ENCODE measurements at regions not wholly inside any gene's neighbourhood (a gene's known extent, or its start where the extent isn't known, plus 50 kb on each side); places are given as distances from the start of the nearest gene placed in this dataset.

GRCh38 chr11:92500453-92500852 lies 275.8 kb downstream of the FAT3 start:
- no peaks in the 10 kb centered on the region for H3K9me3 ChIP-seq (ENCODE audit: low read length)
- CTCF ChIA-PET (ENCODE audit: low intra/inter-chr PET ratio, low total read pairs) = no interaction called here
- TF ChIP-seq ZNF552 (CRISPR knock-in tag; IDR thresholded peaks at IDR 0.05; ENCODE audit: borderline replicate concordance) = no peak
- no peak for TF ChIP-seq ZNF362 (CRISPR knock-in tag; IDR thresholded peaks at IDR 0.05; ENCODE audit: borderline replicate concordance)
- TF ChIP-seq ZBTB21 (CRISPR knock-in tag; IDR thresholded peaks at IDR 0.05) = no peak
- TF ChIP-seq TOE1 (CRISPR knock-in tag; IDR thresholded peaks at IDR 0.05) = no peak
- no peak for TF ChIP-seq ZBTB7A (CRISPR knock-in tag; IDR thresholded peaks at IDR 0.05)
- TF ChIP-seq GATAD1 (CRISPR knock-in tag; IDR thresholded peaks at IDR 0.05) = no peak
- TF ChIP-seq HOXD1 (CRISPR knock-in tag; IDR thresholded peaks at IDR 0.05) = no peak
- no peak for TF ChIP-seq JUNB (CRISPR knock-in tag; IDR thresholded peaks at IDR 0.05; ENCODE audit: borderline replicate concordance)
- intact Hi-C loops (cut with micrococcal nuclease; ENCODE audit: unreplicated experiment) = no loop called here
- no peaks in the 10 kb centered on the region for H3K36me3 ChIP-seq (replicated peaks in 1 of 2; ENCODE audit: control insufficient read depth in 1 of 2, insufficient read depth in 2 of 2, low read length in 2 of 2)
- no peak overlapping the region for H3K4me2 ChIP-seq (ENCODE audit: low read depth, low read length)
- H3K4me3 ChIP-seq (replicated peaks in 1 of 3; ENCODE audit: insufficient read depth in 1 of 3, low read depth in 2 of 3, low read length in 3 of 3) = no peak overlapping the region
- POLR2A ChIA-PET = no interaction called here
- BruUV-seq (replicated peaks) = no TSS peak
- 33% methylated on average over 2 of the region's 2 CpGs for WGBS (ENCODE audit: low lambda C conversion rate)
- H3K4me1 ChIP-seq (ENCODE audit: insufficient read depth, low read length) = peaks cover 14% of the 10 kb centered on the region
- no peak overlapping the region for H3K27ac ChIP-seq (ENCODE audit: extremely low read length, insufficient read depth, low read length)
- no peak overlapping the region for H2AFZ ChIP-seq (ENCODE audit: low read length)
- no peaks in the 10 kb centered on the region for H4K20me1 ChIP-seq (ENCODE audit: insufficient read depth, low read length)
- in situ Hi-C loops (cut with HindIII; ENCODE audit: extremely low pct_ligation_motif_present, low pct_unique_long_range_greater_than_20kb) = no loop called here
- no peak for FAIRE-seq
- no peak overlapping the region for H3K9ac ChIP-seq (ENCODE audit: insufficient read depth, low read depth, low read length)
- no peak for DNase-seq (ENCODE audit: low spot score)
- H3K79me2 ChIP-seq (ENCODE audit: insufficient read depth, low read length) = no peaks in the 10 kb centered on the region
- H3K27me3 ChIP-seq (ENCODE audit: control insufficient read depth in 1 of 2, insufficient read depth in 2 of 2, low read length in 2 of 2) = no peaks in the 10 kb centered on the region; a peak in 1 of 5 replicates
- no peak for ATAC-seq

- ATAC-seq = no peak
- Histone ChIP-seq H2AFZ (ENCODE audit: low read length) (no peak overlapping the region), H3K4me2 (ENCODE audit: low read depth, low read length) (no peak overlapping the region), H3K27me3 (ENCODE audit: control insufficient read depth in 1 of 2, insufficient read depth in 2 of 2, low read length in 2 of 2) (no peaks in the 10 kb centered on the region; a peak in 1 of 5 replicates), H3K4me1 (ENCODE audit: insufficient read depth, low read length) (peaks cover 7% of the 10 kb centered on the region), H3K4me3 (replicated peaks in 1 of 3; ENCODE audit: insufficient read depth in 1 of 3, low read depth in 2 of 3, low read length in 3 of 3) (no peak overlapping the region), H3K36me3 (replicated peaks in 1 of 2; ENCODE audit: control insufficient read depth in 1 of 2, insufficient read depth in 2 of 2, low read length in 2 of 2) (no peaks in the 10 kb centered on the region), H3K79me2 (ENCODE audit: insufficient read depth, low read length) (no peaks in the 10 kb centered on the region), H3K27ac (ENCODE audit: extremely low read length, insufficient read depth, low read length) (no peak overlapping the region), H3K9ac (ENCODE audit: insufficient read depth, low read depth, low read length) (no peak overlapping the region), H3K9me3 (ENCODE audit: low read length) (no peaks in the 10 kb centered on the region), H4K20me1 (ENCODE audit: insufficient read depth, low read length) (no peaks in the 10 kb centered on the region)
- ChIA-PET POLR2A (no interaction called here), CTCF (ENCODE audit: low intra/inter-chr PET ratio, low total read pairs) (no interaction called here)
- WGBS (ENCODE audit: low lambda C conversion rate) = 47% methylated on average over 5 of the region's 5 CpGs
- TF ChIP-seq ZNF616 (CRISPR knock-in tag; IDR thresholded peaks at IDR 0.05; ENCODE audit: low read depth) (no peak), ZNF800 (CRISPR knock-in tag; IDR thresholded peaks at IDR 0.05) (no peak)
- FAIRE-seq = no peak
- intact Hi-C loops (cut with micrococcal nuclease; ENCODE audit: unreplicated experiment) = no loop called here
- BruUV-seq (replicated peaks) = no TSS peak
- no peak for DNase-seq (ENCODE audit: low spot score)
- in situ Hi-C loops (cut with HindIII; ENCODE audit: extremely low pct_ligation_motif_present, low pct_unique_long_range_greater_than_20kb) = no loop called here
Measured at GRCh38 chr11:92501066-92501739, 276.6 kb downstream of the FAT3 start.
